DND-41 (cell line): ENCODE measurements at regions not wholly inside any gene's neighbourhood (a gene's known extent, or its start where the extent isn't known, plus 50 kb on each side); places are given as distances from the start of the nearest gene placed in this dataset.

ENCODE experiments used
- CTCF ChIP-seq: IDR thresholded peaks from 2 replicates; pipeline ENCODE4 v1.5.1; 2012; ENCODE audit warnings: borderline replicate concordance, low read length, moderate library complexity, mild to moderate bottlenecking; ENCODE audit not compliant: poor library complexity, severe bottlenecking; ENCODE audit errors: extremely low read depth
- EZH2 ChIP-seq: IDR thresholded peaks from 3 replicates; pipeline ENCODE4 v1.6.1; 2012; ENCODE audit warnings: borderline replicate concordance, low read depth, mild to moderate bottlenecking, moderate library complexity, low read length, inconsistent platforms; ENCODE audit not compliant: severe bottlenecking

DNA sequence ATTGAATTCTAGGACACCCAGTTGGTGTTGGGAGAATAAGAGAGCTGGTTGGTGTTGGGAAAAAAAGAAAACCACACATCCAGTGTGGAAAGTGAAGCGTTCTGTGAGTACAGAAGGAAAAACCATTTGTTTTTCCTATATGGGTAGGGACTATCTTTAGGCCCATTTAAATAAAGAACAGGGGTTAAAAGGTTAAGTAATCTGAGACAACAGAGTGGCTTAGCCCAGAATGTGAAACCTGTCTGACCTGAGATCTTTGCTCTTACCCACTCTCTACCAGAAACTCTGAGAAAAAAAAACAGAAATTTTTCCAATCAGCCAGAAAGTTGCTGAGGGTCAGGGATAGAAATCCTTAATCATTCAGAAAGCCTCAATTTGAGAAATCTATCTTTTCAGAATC, 59.8 kb upstream of the LRRC55 start:
- TF ChIP-seq CTCF: no peak
- TF ChIP-seq EZH2: no peak
